BLaER1 treated with 17β-estradiol and CSF1 and Interleukin-3, amounts not matched to agents 10 nM and 100 nM (cell line): ENCODE measurements at regions not wholly inside any gene's neighbourhood (a gene's known extent, or its start where the extent isn't known, plus 50 kb on each side); places are given as distances from the start of the nearest gene placed in this dataset.
A peak's percentile ranks its signal among the peaks of the same experiment; 100 is the strongest.

Experiments used
- H3K27ac ChIP-seq, 11 experiments: shearing (Covaris generic); formaldehyde crosslinking; 2 replicates each; pipeline ENCODE4 v1.8.1; 2022
- H3K27me3 ChIP-seq, 11 experiments: shearing (Covaris generic); formaldehyde crosslinking; 2 replicates each; pipeline ENCODE4 v1.8.1; 2022
- H3K36me3 ChIP-seq, 11 experiments: shearing (Covaris generic); formaldehyde crosslinking; 2 replicates each; pipeline ENCODE4 v1.8.1; 2022
- H3K4me1 ChIP-seq, 10 experiments: shearing (Covaris generic); formaldehyde crosslinking; 2 replicates each; pipeline ENCODE4 v1.8.1; 2022
- H3K4me2 ChIP-seq, 11 experiments: shearing (Covaris generic); formaldehyde crosslinking; 2 replicates each; pipeline ENCODE4 v1.8.1; 2022
- H3K4me3 ChIP-seq, 10 experiments: shearing (Covaris generic); formaldehyde crosslinking; 2 replicates each; pipeline ENCODE4 v1.8.1; 2022
- H3K9ac ChIP-seq, 11 experiments: shearing (Covaris generic); formaldehyde crosslinking; 2 replicates each; pipeline ENCODE4 v1.8.1; 2022
- H3K9me3 ChIP-seq, 11 experiments: shearing (Covaris generic); formaldehyde crosslinking; replicated peaks in 1 of 11; 2 replicates each; pipeline ENCODE4 v1.8.1; 2022
- H4K20me1 ChIP-seq, 11 experiments: shearing (Covaris generic); formaldehyde crosslinking; 2 replicates each; pipeline ENCODE4 v1.8.1; 2022
- Cebpa-rat ChIP-seq, 11 experiments: shearing (Covaris generic); IDR thresholded peaks; 2 replicates each; pipeline ENCODE4 v1.8.1; 2022

- no peak overlapping the region for H3K9ac ChIP-seq
- no peaks in the 10 kb centered on the region for H3K36me3 ChIP-seq
- no peaks in the 10 kb centered on the region for H3K27me3 ChIP-seq
- H4K20me1 ChIP-seq = no peaks in the 10 kb centered on the region
- H3K27ac ChIP-seq = no peak overlapping the region
- H3K4me2 ChIP-seq = peak overlapping the region in 2 of 11 experiments; percentile 3 to 26; a peak in 2 of 22 replicates
- peaks cover 0 to 25% (median 12%) of the 10 kb centered on the region in 10 experiments; a peak in 12 of 20 replicates for H3K4me1 ChIP-seq
- no peak for TF ChIP-seq Cebpa-rat (IDR thresholded peaks at IDR 0.05)
- H3K4me3 ChIP-seq = no peak overlapping the region
- H3K9me3 ChIP-seq = no peaks in the 10 kb centered on the region
Observed at GRCh38 chr3:167908221-167908620, 172.7 kb downstream of the SERPINI1 start.

GRCh38 chr3:167901138-167901537, 165.6 kb downstream of the SERPINI1 start:
- Histone ChIP-seq H3K4me2 (no peak overlapping the region), H3K4me1 (0 out of 20 replicates have a peak, but pooled peaks cover 0 to 3% (median 0%) of the 10 kb centered on the region in 10 experiments), H4K20me1 (no peaks in the 10 kb centered on the region), H3K9ac (no peak overlapping the region), H3K27ac (no peak overlapping the region), H3K4me3 (no peak overlapping the region), H3K9me3 (no peaks in the 10 kb centered on the region), H3K27me3 (no peaks in the 10 kb centered on the region), H3K36me3 (no peaks in the 10 kb centered on the region)
- no peak for TF ChIP-seq Cebpa-rat (IDR thresholded peaks at IDR 0.05)

- Histone ChIP-seq H3K4me2 (no peak overlapping the region), H3K36me3 (no peaks in the 10 kb centered on the region), H4K20me1 (no peaks in the 10 kb centered on the region), H3K4me1 (0 out of 20 replicates have a peak, but pooled peaks cover 0 to 3% (median 0%) of the 10 kb centered on the region in 10 experiments), H3K9ac (no peak overlapping the region), H3K4me3 (no peak overlapping the region), H3K9me3 (no peaks in the 10 kb centered on the region), H3K27me3 (no peaks in the 10 kb centered on the region), H3K27ac (no peak overlapping the region)
- TF ChIP-seq Cebpa-rat (IDR thresholded peaks at IDR 0.05) = no peak
Observed at GRCh38 chr3:167899093-167899492, 163.6 kb downstream of the SERPINI1 start.

GRCh38 chr3:167898091-167898490, 162.6 kb downstream of the SERPINI1 start:
- Histone ChIP-seq H3K4me3 (no peak overlapping the region), H3K9me3 (no peaks in the 10 kb centered on the region), H3K36me3 (no peaks in the 10 kb centered on the region), H3K27me3 (no peaks in the 10 kb centered on the region), H4K20me1 (no peaks in the 10 kb centered on the region), H3K4me1 (0 out of 20 replicates have a peak, but pooled peaks cover 0 to 3% (median 0%) of the 10 kb centered on the region in 10 experiments), H3K27ac (no peak overlapping the region), H3K9ac (no peak overlapping the region), H3K4me2 (no peak overlapping the region)
- no peak for TF ChIP-seq Cebpa-rat (IDR thresholded peaks at IDR 0.05)

GRCh38 chr3:167895684-167896083, 160.2 kb downstream of the SERPINI1 start:
- Histone ChIP-seq H3K9ac (no peak overlapping the region), H3K4me2 (no peak overlapping the region), H4K20me1 (no peaks in the 10 kb centered on the region), H3K4me1 (0 out of 20 replicates have a peak, but pooled peaks cover 0 to 4% (median 0%) of the 10 kb centered on the region in 10 experiments), H3K36me3 (no peaks in the 10 kb centered on the region), H3K27me3 (no peaks in the 10 kb centered on the region), H3K9me3 (no peaks in the 10 kb centered on the region), H3K4me3 (no peak overlapping the region), H3K27ac (no peak overlapping the region)
- TF ChIP-seq Cebpa-rat (IDR thresholded peaks at IDR 0.05) = no peak

- H3K4me3 ChIP-seq = no peak overlapping the region
Observed at GRCh38 chr3:167895178-167895577, 159.7 kb downstream of the SERPINI1 start.

GRCh38 chr3:167892205-167892604, 156.7 kb downstream of the SERPINI1 start:
- Histone ChIP-seq H3K27ac (no peak overlapping the region), H3K4me2 (peak overlapping the region in 1 of 11 experiments; percentile 19; a peak in 1 of 22 replicates), H3K4me1 (peaks cover 0 to 7% (median 0%) of the 10 kb centered on the region in 10 experiments; a peak in 1 of 20 replicates), H3K27me3 (no peaks in the 10 kb centered on the region), H4K20me1 (no peaks in the 10 kb centered on the region), H3K36me3 (no peaks in the 10 kb centered on the region), H3K4me3 (no peak overlapping the region), H3K9me3 (no peaks in the 10 kb centered on the region), H3K9ac (no peak overlapping the region)
- peak in 2 of 11 experiments; percentile 59 to 65; a peak in 4 of 22 replicates for TF ChIP-seq Cebpa-rat (IDR thresholded peaks at IDR 0.05)

More at GRCh38 chr3:167895178-167895577, 159.7 kb downstream of the SERPINI1 start:
- H3K27ac ChIP-seq = no peak overlapping the region
- no peaks in the 10 kb centered on the region for H3K27me3 ChIP-seq
- no peak overlapping the region for H3K9ac ChIP-seq
- no peaks in the 10 kb centered on the region for H3K36me3 ChIP-seq
- H3K9me3 ChIP-seq = no peaks in the 10 kb centered on the region
- TF ChIP-seq Cebpa-rat (IDR thresholded peaks at IDR 0.05) = no peak
- H3K4me1 ChIP-seq = 0 out of 20 replicates have a peak, but pooled peaks cover 0 to 4% (median 0%) of the 10 kb centered on the region in 10 experiments
- no peak overlapping the region for H3K4me2 ChIP-seq
- H4K20me1 ChIP-seq = no peaks in the 10 kb centered on the region

GRCh38 chr3:167887096-167887495, 151.6 kb downstream of the SERPINI1 start:
- Histone ChIP-seq H3K9me3 (no peaks in the 10 kb centered on the region), H3K4me2 (no peak overlapping the region), H3K9ac (no peak overlapping the region), H3K4me3 (no peak overlapping the region), H3K4me1 (peaks cover 0 to 7% (median 0%) of the 10 kb centered on the region in 10 experiments; a peak in 3 of 20 replicates), H3K27ac (no peak overlapping the region), H3K27me3 (no peaks in the 10 kb centered on the region), H3K36me3 (no peaks in the 10 kb centered on the region), H4K20me1 (no peaks in the 10 kb centered on the region)
- TF ChIP-seq Cebpa-rat (IDR thresholded peaks at IDR 0.05) = no peak

GRCh38 chr3:167886690-167887089, 151.2 kb downstream of the SERPINI1 start:
- peak in 2 of 11 experiments; percentile 31 to 53; a peak in 1 of 22 replicates for TF ChIP-seq Cebpa-rat (IDR thresholded peaks at IDR 0.05)
- Histone ChIP-seq H3K27ac (no peak overlapping the region), H3K4me3 (no peak overlapping the region), H3K4me1 (peaks cover 0 to 7% (median 0%) of the 10 kb centered on the region in 10 experiments; a peak in 3 of 20 replicates), H3K9ac (no peak overlapping the region), H3K36me3 (no peaks in the 10 kb centered on the region), H3K9me3 (no peaks in the 10 kb centered on the region), H4K20me1 (no peaks in the 10 kb centered on the region), H3K27me3 (no peaks in the 10 kb centered on the region), H3K4me2 (no peak overlapping the region)

- no peaks in the 10 kb centered on the region for H3K27me3 ChIP-seq
- H3K9ac ChIP-seq = no peak overlapping the region
- H3K4me3 ChIP-seq = no peak overlapping the region
- H3K4me2 ChIP-seq = no peak overlapping the region
- TF ChIP-seq Cebpa-rat (IDR thresholded peaks at IDR 0.05) = no peak
- H3K36me3 ChIP-seq = no peaks in the 10 kb centered on the region
- peaks cover 0 to 7% (median 0%) of the 10 kb centered on the region in 10 experiments; a peak in 3 of 20 replicates for H3K4me1 ChIP-seq
- no peak overlapping the region for H3K27ac ChIP-seq
- H4K20me1 ChIP-seq = no peaks in the 10 kb centered on the region
- no peaks in the 10 kb centered on the region for H3K9me3 ChIP-seq
Observed at GRCh38 chr3:167885277-167885676, 149.8 kb downstream of the SERPINI1 start.
